ENCODE measurements at regions not wholly inside any gene's neighbourhood (a gene's known extent, or its start where the extent isn't known, plus 50 kb on each side); places are given as distances from the start of the nearest gene placed in this dataset.

- H3K4me3 ChIP-seq (ENCODE audit: low read depth, low read length): no peak overlapping the region
- no peak for DNase-seq (ENCODE audit: low read depth)
- TF ChIP-seq CTCF (IDR thresholded peaks at IDR 0.05; ENCODE audit: insufficient read depth, low read depth, low read length): no peak
These were observed 227.0 kb downstream of the BUB3 start for GRCh38 chr10:123381224-123381623.

- TF ChIP-seq CTCF (IDR thresholded peaks at IDR 0.05; ENCODE audit: insufficient read depth, low read depth, low read length): no peak
- DNase-seq (ENCODE audit: low read depth): no peak
- no peak overlapping the region for H3K4me3 ChIP-seq (ENCODE audit: low read depth, low read length)
These were observed 228.3 kb downstream of the BUB3 start for GRCh38 chr10:123382491-123382890.

- no peak overlapping the region for H3K4me3 ChIP-seq (ENCODE audit: low read depth, low read length)
- no peak for DNase-seq (ENCODE audit: low read depth)
- no peak for TF ChIP-seq CTCF (IDR thresholded peaks at IDR 0.05; ENCODE audit: insufficient read depth, low read depth, low read length)
These were observed 231.4 kb downstream of the BUB3 start for GRCh38 chr10:123385508-123386080.

GRCh38 chr10:123389520-123389919 lies 235.3 kb downstream of the BUB3 start:
- no peak for TF ChIP-seq CTCF (IDR thresholded peaks at IDR 0.05; ENCODE audit: insufficient read depth, low read depth, low read length)
- no peak overlapping the region for H3K4me3 ChIP-seq (ENCODE audit: low read depth, low read length)
- DNase-seq (ENCODE audit: low read depth): no peak

- no peak overlapping the region for H3K4me3 ChIP-seq (ENCODE audit: low read depth, low read length)
- TF ChIP-seq CTCF (IDR thresholded peaks at IDR 0.05; ENCODE audit: insufficient read depth, low read depth, low read length): no peak
- DNase-seq (ENCODE audit: low read depth): no peak
These were observed 236.1 kb downstream of the BUB3 start for GRCh38 chr10:123390332-123390731.

- TF ChIP-seq CTCF (IDR thresholded peaks at IDR 0.05; ENCODE audit: insufficient read depth, low read depth, low read length): no peak
- DNase-seq (ENCODE audit: low read depth): no peak
- H3K4me3 ChIP-seq (ENCODE audit: low read depth, low read length): no peak overlapping the region
These were observed 236.7 kb downstream of the BUB3 start for GRCh38 chr10:123390874-123391273.

Data from fibroblast of villous mesenchyme (primary cell).